ENCODE measurements at regions not wholly inside any gene's neighbourhood (a gene's known extent, or its start where the extent isn't known, plus 50 kb on each side); places are given as distances from the start of the nearest gene placed in this dataset.

GRCh38 chr12:128170181-128170580, 96.8 kb upstream of the TMEM132C start:
- no peak for DNase-seq (ENCODE audit: low read depth in 2 of 2)

GRCh38 chr12:128178565-128178964, 88.4 kb upstream of the TMEM132C start:
- no peak for DNase-seq (ENCODE audit: low read depth in 2 of 2)

- no peak for DNase-seq (ENCODE audit: low read depth in 2 of 2)
Observed at GRCh38 chr12:128178966-128179365, 88.0 kb upstream of the TMEM132C start.

- no peak for DNase-seq (ENCODE audit: low read depth in 2 of 2)
Observed at GRCh38 chr12:128180166-128180565, 86.8 kb upstream of the TMEM132C start.

- no peak for DNase-seq (ENCODE audit: low read depth in 2 of 2)
Observed at GRCh38 chr12:128190052-128190451, 76.9 kb upstream of the TMEM132C start.

GRCh38 chr12:128190614-128191013, 76.4 kb upstream of the TMEM132C start:
- no peak for DNase-seq (ENCODE audit: low read depth in 2 of 2)

- DNase-seq (ENCODE audit: low read depth in 2 of 2), result no peak
Observed at GRCh38 chr12:128191380-128191779, 75.6 kb upstream of the TMEM132C start.

- no peak for DNase-seq (ENCODE audit: low read depth in 2 of 2)
Observed at GRCh38 chr12:128204711-128205110, 62.3 kb upstream of the TMEM132C start.

- DNase-seq (ENCODE audit: low read depth in 2 of 2), result no peak
Observed at GRCh38 chr12:128205145-128205544, 61.8 kb upstream of the TMEM132C start.

GRCh38 chr12:128205758-128206157, 61.2 kb upstream of the TMEM132C start:
- DNase-seq (ENCODE audit: low read depth in 2 of 2), result no peak

Data from lung microvascular endothelial cell (primary cell).